ENCODE measurements at regions not wholly inside any gene's neighbourhood (a gene's known extent, or its start where the extent isn't known, plus 50 kb on each side); places are given as distances from the start of the nearest gene placed in this dataset.

GRCh38 chr1:95614197-95614596, 380.2 kb downstream of the RWDD3 start:
- no peak for TF ChIP-seq EP300 (IDR thresholded peaks at IDR 0.05)
- no peak for TF ChIP-seq CTCF (IDR thresholded peaks at IDR 0.05)
- no peak for TF ChIP-seq POLR2A (IDR thresholded peaks at IDR 0.05)
